ENCODE measurements at regions not wholly inside any gene's neighbourhood (a gene's known extent, or its start where the extent isn't known, plus 50 kb on each side); places are given as distances from the start of the nearest gene placed in this dataset.
A peak's percentile ranks its signal among the peaks of the same experiment; 100 is the strongest.

DNA sequence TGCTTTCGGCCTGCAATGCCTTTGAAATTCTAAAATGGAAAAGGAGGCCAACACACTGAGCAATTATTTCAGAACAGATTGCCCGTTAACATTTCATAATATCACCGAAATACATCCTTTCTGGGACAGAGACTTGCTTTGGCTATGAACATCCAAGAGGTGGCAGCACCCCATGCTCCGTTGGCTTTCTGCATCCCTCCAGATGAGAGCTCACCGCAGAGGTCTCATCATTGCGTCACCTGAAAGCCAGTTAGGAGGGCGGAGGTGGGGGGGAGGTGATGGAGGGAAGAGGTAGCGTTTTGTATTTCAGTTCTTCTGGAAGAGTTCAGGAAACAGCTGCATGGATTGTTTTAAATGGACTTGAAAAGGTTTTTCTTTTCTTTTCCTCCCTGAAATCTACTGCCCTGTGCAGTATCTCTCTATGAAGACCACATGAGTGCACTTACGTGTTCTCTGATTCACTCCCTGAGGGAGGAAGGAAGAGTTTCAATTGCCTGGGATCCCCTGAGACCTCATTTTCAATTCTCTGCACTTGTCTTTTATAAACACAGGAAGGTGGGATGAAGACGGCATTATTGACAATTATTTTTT is 166.8 kb upstream of the PGRMC2 start:
- peak; percentile 91 for DNase-seq (ENCODE audit: low spot score in 2 of 2)
- peak in 1 of 3 donors; percentile 68 for TF ChIP-seq POLR2AphosphoS5 (IDR thresholded peaks at IDR 0.05)
- peak; percentile 44 to 79 for TF ChIP-seq CTCF (IDR thresholded peaks at IDR 0.05)
- no peak for TF ChIP-seq EP300 (IDR thresholded peaks at IDR 0.05)
- Histone ChIP-seq H3K4me1 (peaks cover 19% of the 10 kb centered on the region), H3K9me3 (no peaks in the 10 kb centered on the region), H3K27me3 (no peaks in the 10 kb centered on the region), H3K4me3 (no peak overlapping the region), H3K36me3 (no peaks in the 10 kb centered on the region), H3K27ac (no peak overlapping the region)
- whole genome bisulfite sequencing = 12% methylated on average over 10 of the region's 10 CpGs

GRCh38 chr4:128452415-128452814 is 164.8 kb upstream of the PGRMC2 start:
- Histone ChIP-seq H3K36me3 (no peaks in the 10 kb centered on the region), H3K4me1 (peaks cover 19% of the 10 kb centered on the region), H3K27me3 (no peaks in the 10 kb centered on the region), H3K27ac (no peak overlapping the region), H3K4me3 (no peak overlapping the region), H3K9me3 (no peaks in the 10 kb centered on the region)
- TF ChIP-seq POLR2AphosphoS5 (IDR thresholded peaks at IDR 0.05) (no peak), CTCF (IDR thresholded peaks at IDR 0.05) (no peak), POLR2A (IDR thresholded peaks at IDR 0.05) (no peak), EP300 (IDR thresholded peaks at IDR 0.05) (no peak)
- no peak for DNase-seq (ENCODE audit: low spot score in 2 of 2)
- 81% methylated on average over 3 of the region's 3 CpGs for WGBS

- 76% methylated on average over 7 of the region's 7 CpGs for WGBS
- Histone ChIP-seq H3K4me3 (no peak overlapping the region), H3K27ac (no peak overlapping the region), H3K4me1 (peaks cover 19% of the 10 kb centered on the region), H3K27me3 (no peaks in the 10 kb centered on the region), H3K9me3 (no peaks in the 10 kb centered on the region), H3K36me3 (no peaks in the 10 kb centered on the region)
- TF ChIP-seq POLR2A (IDR thresholded peaks at IDR 0.05) (no peak), CTCF (IDR thresholded peaks at IDR 0.05) (no peak), EP300 (IDR thresholded peaks at IDR 0.05) (no peak), POLR2AphosphoS5 (IDR thresholded peaks at IDR 0.05) (no peak)
- DNase-seq (ENCODE audit: low spot score in 2 of 2) = no peak
Measured at GRCh38 chr4:128451270-128451905, 163.8 kb upstream of the PGRMC2 start.

DNA sequence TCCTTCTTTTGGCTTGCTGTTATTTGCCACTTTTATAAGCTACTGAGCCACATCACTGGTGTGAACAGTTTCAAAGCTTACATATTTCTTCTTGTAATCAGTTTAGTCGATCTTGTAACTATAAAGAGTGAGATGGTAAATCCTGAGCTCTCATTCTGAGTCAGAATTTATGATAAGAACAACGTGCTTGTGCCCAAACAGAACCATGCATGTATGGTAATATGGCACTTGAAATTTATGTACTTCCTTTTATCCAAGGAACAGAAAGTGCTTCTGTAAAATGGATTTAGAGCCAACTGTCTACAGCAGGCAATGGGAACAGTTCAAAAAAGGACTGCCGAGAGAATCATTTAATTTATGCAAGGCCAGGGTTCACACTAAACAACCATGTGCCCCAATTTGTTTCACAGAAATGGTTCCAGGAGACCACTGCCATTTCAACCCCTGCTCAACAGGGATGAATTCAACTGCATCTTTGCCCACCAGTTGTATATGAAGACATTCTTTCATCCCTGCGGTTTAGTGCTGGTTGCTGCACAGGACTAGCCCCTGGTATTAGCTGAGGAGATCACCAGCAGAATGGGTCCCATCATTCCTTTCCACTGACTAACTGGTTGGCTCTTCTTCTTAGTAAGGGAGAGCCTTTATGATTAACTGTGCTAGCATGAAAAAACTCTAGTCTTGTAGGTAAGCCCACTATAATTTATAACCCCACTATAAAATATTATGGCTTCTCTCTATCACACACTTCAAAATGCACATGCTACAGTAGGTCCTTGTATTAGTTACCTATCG is 162.9 kb upstream of the PGRMC2 start:
- peaks cover 19% of the 10 kb centered on the region for H3K4me1 ChIP-seq
- H3K36me3 ChIP-seq = no peaks in the 10 kb centered on the region
- TF ChIP-seq POLR2A (IDR thresholded peaks at IDR 0.05) = no peak
- no peak for TF ChIP-seq CTCF (IDR thresholded peaks at IDR 0.05)
- TF ChIP-seq EP300 (IDR thresholded peaks at IDR 0.05) = no peak
- no peak for TF ChIP-seq POLR2AphosphoS5 (IDR thresholded peaks at IDR 0.05)
- 63% methylated on average over 5 of the region's 5 CpGs for WGBS
- no peaks in the 10 kb centered on the region for H3K27me3 ChIP-seq
- H3K4me3 ChIP-seq = no peak overlapping the region
- H3K9me3 ChIP-seq = no peaks in the 10 kb centered on the region
- no peak overlapping the region for H3K27ac ChIP-seq
- no peak for DNase-seq (ENCODE audit: low spot score in 2 of 2)

- Histone ChIP-seq H3K9me3 (peaks cover 8% of the 10 kb centered on the region), H3K27me3 (no peaks in the 10 kb centered on the region), H3K36me3 (no peaks in the 10 kb centered on the region), H3K27ac (no peak overlapping the region), H3K4me1 (peaks cover 14% of the 10 kb centered on the region), H3K4me3 (no peak overlapping the region)
- WGBS = 64% methylated on average over 1 of the region's 1 CpG
- TF ChIP-seq CTCF (IDR thresholded peaks at IDR 0.05) (no peak), POLR2AphosphoS5 (IDR thresholded peaks at IDR 0.05) (no peak), EP300 (IDR thresholded peaks at IDR 0.05) (no peak), POLR2A (IDR thresholded peaks at IDR 0.05) (no peak)
- no peak for DNase-seq (ENCODE audit: low spot score in 2 of 2)
Measured at GRCh38 chr4:128449251-128449650, 161.6 kb upstream of the PGRMC2 start.

Data from suprapubic skin (tissue), 4 donors.